HT1080 (cell line): ENCODE measurements at regions not wholly inside any gene's neighbourhood (a gene's known extent, or its start where the extent isn't known, plus 50 kb on each side); places are given as distances from the start of the nearest gene placed in this dataset.

Experiments
- DNase-seq: peaks from one replicate; pipeline ENCODE4 v3.0.0-alpha.2; 2015; ENCODE audit warnings: low read depth

- no peak for DNase-seq
Observed at GRCh38 chr3:161444694-161445077, 51.9 kb upstream of the OTOL1 start.

DNA sequence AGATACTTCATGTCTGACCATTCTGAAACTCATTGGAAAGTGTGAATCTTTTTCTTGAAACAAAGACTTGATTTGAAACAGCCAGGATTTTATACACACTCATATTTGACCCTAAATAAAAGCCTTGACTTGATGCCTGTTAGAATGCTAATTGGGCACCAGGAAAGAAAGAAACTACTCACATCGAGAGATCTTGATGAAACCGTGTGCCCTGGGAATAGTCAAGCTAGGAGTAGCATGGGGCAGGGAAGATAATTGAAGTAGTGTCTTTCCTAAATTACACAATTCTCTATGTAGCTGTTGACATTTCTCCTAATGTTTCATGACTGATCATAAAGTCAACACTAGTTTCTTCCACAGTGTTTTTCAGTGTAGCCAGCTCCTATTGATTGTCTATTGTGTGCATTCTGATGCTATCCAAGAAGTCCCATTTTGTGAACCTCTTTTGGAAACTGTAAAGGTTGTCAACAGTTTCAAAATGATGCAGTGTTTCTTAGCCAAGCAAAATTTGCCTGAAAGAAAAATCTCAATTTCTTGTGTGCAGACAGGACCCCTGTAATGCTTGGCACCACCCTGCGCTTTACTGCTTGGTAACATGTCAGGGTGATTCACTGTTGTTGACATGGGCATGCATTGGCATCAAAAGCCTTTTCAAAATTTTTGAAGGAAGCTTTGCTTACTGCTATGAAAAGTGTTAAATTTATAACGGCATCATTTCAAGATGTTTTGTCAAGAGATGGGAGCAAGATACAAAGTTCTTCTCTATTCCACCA, 52.5 kb upstream of the OTOL1 start:
- no peak for DNase-seq

DNA sequence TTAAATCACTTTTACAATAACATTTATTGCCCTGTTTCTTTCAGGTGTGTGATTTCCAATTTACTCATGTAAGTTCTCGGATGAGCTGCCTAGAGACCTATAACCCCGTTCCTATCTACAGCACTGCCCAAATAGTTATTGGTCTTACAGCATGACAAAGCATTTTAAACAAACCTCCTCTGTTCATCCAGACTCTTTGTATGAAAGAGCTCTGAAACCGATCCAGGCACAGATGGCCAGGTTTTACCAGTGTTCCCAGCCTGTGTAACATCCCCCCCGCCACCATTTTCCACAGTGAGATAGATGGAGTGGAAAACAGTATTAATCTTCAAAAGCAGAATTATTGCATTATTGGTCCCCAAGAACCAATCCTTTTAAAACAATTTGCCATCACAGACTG, 59.0 kb upstream of the SPTSSB start:
- DNase-seq, result no peak

DNA sequence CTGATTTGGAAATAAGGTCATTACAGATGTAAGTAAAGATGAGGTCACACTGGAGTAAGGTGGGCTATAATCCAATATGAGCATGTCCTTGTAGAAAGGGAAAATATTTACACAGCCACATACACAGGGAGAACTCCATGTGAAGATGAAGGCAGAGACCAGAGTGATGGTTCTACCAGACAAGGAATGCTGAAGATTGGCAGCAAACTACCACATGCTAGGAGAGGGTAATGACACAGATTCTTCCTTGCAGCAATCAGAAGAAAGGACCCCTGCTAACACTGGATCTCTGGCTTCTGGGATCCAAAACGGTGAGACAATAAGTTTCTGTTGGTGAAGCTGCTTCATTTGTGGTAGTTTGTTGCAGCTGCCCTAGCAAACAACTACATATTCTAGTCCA, 56.0 kb upstream of the SPTSSB start:
- DNase-seq, result no peak

DNA sequence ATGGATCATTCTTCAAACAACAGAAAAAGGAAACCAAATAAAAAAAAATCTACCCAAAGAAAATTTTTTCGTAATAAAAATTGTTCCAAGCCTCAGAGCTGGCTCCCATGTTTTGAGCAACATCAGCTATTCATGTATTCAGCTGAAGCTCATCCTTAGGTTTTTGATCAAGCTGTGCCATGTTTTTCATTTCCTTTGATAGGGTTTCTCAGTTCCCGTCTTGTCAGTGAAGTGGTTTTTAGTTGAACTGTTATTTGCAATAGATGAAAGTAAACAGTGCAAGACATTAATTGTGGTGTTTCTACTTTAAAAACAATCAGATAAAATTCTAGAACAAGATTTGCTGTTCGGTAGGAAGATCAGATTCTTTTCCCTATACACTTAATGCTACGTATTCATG, 55.4 kb upstream of the SPTSSB start:
- no peak for DNase-seq

- DNase-seq, result peak; percentile 54
Observed at GRCh38 chr3:161423911-161424522, 52.7 kb upstream of the SPTSSB start.

GRCh38 chr3:161422171-161422700, 50.9 kb upstream of the SPTSSB start:
- DNase-seq, result no peak
